ENCODE measurements at regions not wholly inside any gene's neighbourhood (a gene's known extent, or its start where the extent isn't known, plus 50 kb on each side); places are given as distances from the start of the nearest gene placed in this dataset.

- FAIRE-seq, result no peak
- intact Hi-C loops (cut with DNase I), result no loop called here
- Histone ChIP-seq H3K4me3 (no peak overlapping the region), H3K27me3 (no peaks in the 10 kb centered on the region), H3K4me1 (no peaks in the 10 kb centered on the region), H3K27ac (no peak overlapping the region), H3K9me3 (no peaks in the 10 kb centered on the region), H3K36me3 (no peaks in the 10 kb centered on the region)
- ATAC-seq, result no peak
- no peak for DNase-seq
- 60 to 76% methylated on average over 7 of the region's 7 CpGs for WGBS, 2 donors
- no peak for TF ChIP-seq CTCF (IDR thresholded peaks at IDR 0.05)
Observed at GRCh38 chr2:211159972-211160371, 603.6 kb downstream of the CPS1 start.

- Histone ChIP-seq H3K4me3 (no peak overlapping the region), H3K4me1 (no peaks in the 10 kb centered on the region), H3K9me3 (no peaks in the 10 kb centered on the region), H3K36me3 (no peaks in the 10 kb centered on the region), H3K27ac (no peak overlapping the region), H3K27me3 (no peaks in the 10 kb centered on the region)
- intact Hi-C loops (cut with DNase I), result no loop called here
- DNase-seq, result no peak
- no peak for TF ChIP-seq CTCF (IDR thresholded peaks at IDR 0.05)
- no peak for ATAC-seq
- no peak for FAIRE-seq
- 64 to 76% methylated on average over 5 of the region's 5 CpGs for WGBS, 2 donors
Observed at GRCh38 chr2:211161236-211161635, 604.8 kb downstream of the CPS1 start.

GRCh38 chr2:211162911-211163310, 606.5 kb downstream of the CPS1 start:
- intact Hi-C loops (cut with DNase I), result no loop called here
- WGBS, 2 donors, result 36 to 40% methylated on average over 3 of the region's 3 CpGs
- Histone ChIP-seq H3K4me3 (no peak overlapping the region), H3K27ac (no peak overlapping the region), H3K36me3 (no peaks in the 10 kb centered on the region), H3K9me3 (no peaks in the 10 kb centered on the region), H3K4me1 (no peaks in the 10 kb centered on the region), H3K27me3 (no peaks in the 10 kb centered on the region)
- no peak for TF ChIP-seq CTCF (IDR thresholded peaks at IDR 0.05)
- DNase-seq (no peak), ATAC-seq (no peak), FAIRE-seq (no peak)

GRCh38 chr2:211170843-211171242, 614.4 kb downstream of the CPS1 start:
- ATAC-seq, result no peak
- no peaks in the 10 kb centered on the region for H3K4me1 ChIP-seq
- H3K27ac ChIP-seq, result no peak overlapping the region
- no peaks in the 10 kb centered on the region for H3K36me3 ChIP-seq
- intact Hi-C loops (cut with DNase I), result no loop called here
- H3K27me3 ChIP-seq, result no peaks in the 10 kb centered on the region
- DNase-seq, result no peak
- no peak for FAIRE-seq
- whole genome bisulfite sequencing, 2 donors, result 87 to 90% methylated on average over 4 of the region's 4 CpGs
- TF ChIP-seq CTCF (IDR thresholded peaks at IDR 0.05), result no peak
- H3K9me3 ChIP-seq, result no peaks in the 10 kb centered on the region
- H3K4me3 ChIP-seq, result no peak overlapping the region

GRCh38 chr2:211174021-211174420, 617.6 kb downstream of the CPS1 start:
- ATAC-seq, result no peak
- TF ChIP-seq CTCF (IDR thresholded peaks at IDR 0.05), result no peak
- no peak overlapping the region for H3K4me3 ChIP-seq
- no peaks in the 10 kb centered on the region for H3K9me3 ChIP-seq
- 83 to 95% methylated on average over 2 of the region's 2 CpGs for WGBS, 2 donors
- intact Hi-C loops (cut with DNase I), result no loop called here
- no peak for DNase-seq
- H3K27ac ChIP-seq, result no peak overlapping the region
- H3K27me3 ChIP-seq, result no peaks in the 10 kb centered on the region
- H3K36me3 ChIP-seq, result no peaks in the 10 kb centered on the region
- FAIRE-seq, result no peak
- H3K4me1 ChIP-seq, result peaks cover 0 to 4% (median 0%) of the 10 kb centered on the region in 3 donors
